H9 (cell line): ENCODE measurements at regions not wholly inside any gene's neighbourhood (a gene's known extent, or its start where the extent isn't known, plus 50 kb on each side); places are given as distances from the start of the nearest gene placed in this dataset.

Experiments
- DNase-seq: peaks from one replicate; pipeline ENCODE4 v3.0.0-alpha.2; 2017
- H2AFZ ChIP-seq: one replicate; pipeline ENCODE4 v1.6.1; 2013; ENCODE audit warnings: mild to moderate bottlenecking, low read length, control low read depth, moderate library complexity
- H2AK5ac ChIP-seq: 2 replicates; pipeline ENCODE4 v1.6.1; 2013; ENCODE audit warnings: low read length, control low read depth, mixed read lengths; ENCODE audit not compliant: insufficient read length
- H2BK120ac ChIP-seq: one replicate; pipeline ENCODE4 v1.6.1; 2013; ENCODE audit warnings: low read depth, mild to moderate bottlenecking, low read length, control low read depth, inconsistent platforms; ENCODE audit not compliant: poor library complexity, severe bottlenecking
- H2BK12ac ChIP-seq: 2 replicates; pipeline ENCODE4 v1.6.1; 2013; ENCODE audit warnings: low read length, control low read depth, mixed read lengths, low read depth; ENCODE audit not compliant: insufficient read length
- H2BK15ac ChIP-seq: 2 replicates; pipeline ENCODE4 v1.6.1; 2013; ENCODE audit warnings: low read depth, low read length, control low read depth
- H2BK20ac ChIP-seq: one replicate; pipeline ENCODE4 v1.6.1; 2013; ENCODE audit warnings: low read depth, mild to moderate bottlenecking, low read length, control low read depth, inconsistent platforms; ENCODE audit not compliant: poor library complexity, severe bottlenecking
- H2BK5ac ChIP-seq: 2 replicates; pipeline ENCODE4 v1.6.1; 2013; ENCODE audit warnings: low read length, control low read depth, mixed read lengths; ENCODE audit not compliant: insufficient read length
- H3K14ac ChIP-seq: 2 replicates; pipeline ENCODE4 v1.6.1; 2013; ENCODE audit warnings: low read length, control low read depth; ENCODE audit not compliant: insufficient read depth
- H3K18ac ChIP-seq: 2 replicates; pipeline ENCODE4 v1.6.1; 2013; ENCODE audit warnings: low read depth, mild to moderate bottlenecking, mixed read lengths, low read length, control low read depth; ENCODE audit not compliant: insufficient read length
- H3K23ac ChIP-seq: 2 replicates; pipeline ENCODE4 v1.6.1; 2013; ENCODE audit warnings: low read length, control low read depth, mixed read lengths, low read depth; ENCODE audit not compliant: insufficient read length
- H3K23me2 ChIP-seq: 2 replicates; pipeline ENCODE4 v1.6.1; 2013; ENCODE audit warnings: low read depth, mild to moderate bottlenecking, mixed read lengths, low read length, control low read depth; ENCODE audit not compliant: insufficient read length, poor library complexity, severe bottlenecking
- H3K27ac ChIP-seq: 2 replicates; pipeline ENCODE4 v1.5.1; 2013; ENCODE audit warnings: low read length, control low read depth, mixed read lengths, low read depth; ENCODE audit not compliant: insufficient read length
- H3K27me3 ChIP-seq: 2 replicates; pipeline ENCODE4 v1.6.1; 2013; ENCODE audit warnings: low read length, control low read depth, inconsistent platforms; ENCODE audit not compliant: insufficient read depth
- H3K4ac ChIP-seq: 2 replicates; pipeline ENCODE4 v1.6.1; 2013; ENCODE audit warnings: low read depth, mild to moderate bottlenecking, control low read depth, inconsistent platforms, low read length, moderate library complexity
- H3K4me1 ChIP-seq: 2 replicates; pipeline ENCODE4 v1.6.1; 2013; ENCODE audit warnings: low read length, control low read depth, inconsistent platforms; ENCODE audit not compliant: insufficient read depth
- H3K4me2 ChIP-seq: 2 replicates; pipeline ENCODE4 v1.6.1; 2013; ENCODE audit warnings: low read length, control low read depth, mixed read lengths; ENCODE audit not compliant: insufficient read length, insufficient read depth
- H3K56ac ChIP-seq: 2 replicates; pipeline ENCODE4 v1.6.1; 2013; ENCODE audit warnings: low read depth, mild to moderate bottlenecking, mixed read lengths, low read length, control low read depth; ENCODE audit not compliant: insufficient read length
- H3K79me1 ChIP-seq: 2 replicates; pipeline ENCODE4 v1.6.1; 2013; ENCODE audit warnings: low read depth, mild to moderate bottlenecking, moderate library complexity, low read length, control low read depth, inconsistent platforms; ENCODE audit not compliant: insufficient read depth, poor library complexity, severe bottlenecking
- H3K79me2 ChIP-seq: 2 replicates; pipeline ENCODE4 v1.6.1; 2013; ENCODE audit warnings: low read length, control low read depth, inconsistent platforms; ENCODE audit not compliant: insufficient read depth
- H3K9ac ChIP-seq: 2 replicates; pipeline ENCODE4 v1.6.1; 2013; ENCODE audit warnings: low read length, control low read depth, mixed read lengths; ENCODE audit not compliant: insufficient read length; ENCODE audit errors: extremely low read depth
- H3K9me3 ChIP-seq: one replicate; pipeline ENCODE4 v1.6.1; 2013; ENCODE audit warnings: low read depth, low read length, inconsistent platforms; ENCODE audit not compliant: control insufficient read depth
- H3T11ph ChIP-seq: one replicate; pipeline ENCODE4 v1.6.1; 2013; ENCODE audit warnings: mild to moderate bottlenecking, low read length, control low read depth, inconsistent platforms
- H4K20me1 ChIP-seq: one replicate; pipeline ENCODE4 v1.6.1; 2013; ENCODE audit not compliant: control insufficient read depth, insufficient read length, insufficient read depth
- H4K5ac ChIP-seq: 2 replicates; pipeline ENCODE4 v1.6.1; 2013; ENCODE audit warnings: low read depth, mild to moderate bottlenecking, mixed read lengths, low read length, control low read depth; ENCODE audit not compliant: insufficient read length
- H4K8ac ChIP-seq: replicated peaks from 2 replicates; pipeline ENCODE4 v1.6.1; 2013; ENCODE audit warnings: low read length, control low read depth, mixed read lengths, low read depth; ENCODE audit not compliant: insufficient read length
- H4K91ac ChIP-seq: 2 replicates; pipeline ENCODE4 v1.6.1; 2013; ENCODE audit warnings: low read depth, mild to moderate bottlenecking, moderate library complexity, mixed read lengths, low read length, control low read depth; ENCODE audit not compliant: insufficient read length
- H3K27ac Mint-ChIP-seq, 3 experiments: 2 replicates in 2 of 3; 3 replicates in 1 of 3; pipeline ENCODE4 v1.8.0; 2020 to 2021; ENCODE audit warnings: mixed read lengths in 3 of 3, mild to moderate bottlenecking in 1 of 3, moderate library complexity in 1 of 3
- H3K27me3 Mint-ChIP-seq: 2 replicates; pipeline ENCODE4 v1.8.0; 2021; ENCODE audit warnings: low read depth, mild to moderate bottlenecking, moderate library complexity, mixed read lengths
- H3K36me3 Mint-ChIP-seq, 3 experiments: 2 replicates in 2 of 3; 3 replicates in 1 of 3; pipeline ENCODE4 v1.8.0; 2020 to 2021; ENCODE audit warnings: low read depth in 3 of 3, mixed read lengths in 3 of 3; ENCODE audit not compliant: insufficient read depth in 1 of 3
- H3K4me1 Mint-ChIP-seq, 2 experiments: 2 replicates each; pipeline ENCODE4 v1.8.0; 2020; ENCODE audit warnings: mixed read lengths in 2 of 2
- H3K4me3 Mint-ChIP-seq, 2 experiments: 2 replicates in 1 of 2; 3 replicates in 1 of 2; pipeline ENCODE4 v1.8.0; 2020 to 2021; ENCODE audit warnings: mild to moderate bottlenecking in 2 of 2, mixed read lengths in 2 of 2, moderate library complexity in 1 of 2
- H3K9me3 Mint-ChIP-seq, 2 experiments: 2 replicates in 1 of 2; 3 replicates in 1 of 2; pipeline ENCODE4 v1.8.0; 2020; ENCODE audit warnings: mild to moderate bottlenecking in 2 of 2, mixed read lengths in 2 of 2, moderate library complexity in 1 of 2
- WGBS: extraction: QIAGEN DNeasy Blood & Tissue Kit; methylation state at CpG from one replicate; pipeline ENCODE4 v1.1.7; 2013; ENCODE audit warnings: missing lambda C conversion rate, low lambda C conversion rate, mixed read lengths; ENCODE audit not compliant: insufficient read length; ENCODE audit errors: extremely low coverage; 5-methylcytosine and 5-hydroxymethylcytosine counted together
- TF ChIP-seq, protein P1 (sequence below): fragments of 200-600 bp; sonication (generic); conservative IDR thresholded peaks from 3 replicates; pipeline ENCODE4 v1.8.0; 2021; ENCODE audit warnings: antibody characterized with exemption, mild to moderate bottlenecking

DNA sequence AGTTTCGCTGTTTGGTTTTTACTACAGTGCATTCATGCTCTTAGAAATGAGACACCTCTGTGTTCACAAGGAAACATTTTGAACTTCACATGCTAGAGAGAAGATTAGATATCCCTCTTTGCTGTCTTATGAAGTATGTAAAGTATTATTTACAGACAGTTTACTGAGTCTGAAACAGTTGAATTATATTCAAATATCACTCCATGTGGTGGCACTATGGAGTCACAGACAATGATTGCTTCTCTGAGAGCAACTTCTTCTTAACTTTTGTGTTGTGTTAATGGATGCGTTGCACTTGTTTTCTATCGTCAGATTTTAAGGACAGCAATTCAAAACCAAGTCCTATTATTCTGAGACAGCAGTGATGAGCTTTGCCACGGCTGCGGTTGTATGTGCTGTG lies 823.6 kb downstream of the GALR1 start:
- Histone ChIP-seq H3K4ac (no peak overlapping the region), H2AK5ac (no peak overlapping the region), H3K27me3 (no peaks in the 10 kb centered on the region), H2BK20ac (no peak overlapping the region), H3K56ac (no peak overlapping the region), H3K4me1 (no peaks in the 10 kb centered on the region), H4K20me1 (no peaks in the 10 kb centered on the region), H2BK5ac (no peak overlapping the region), H4K8ac (no peak overlapping the region), H3K79me2 (no peaks in the 10 kb centered on the region), H3K9ac (no peak overlapping the region), H3K79me1 (no peaks in the 10 kb centered on the region), H3K14ac (no peak overlapping the region), H2BK15ac (no peak overlapping the region), H2AFZ (no peak overlapping the region), H3K23me2 (no peaks in the 10 kb centered on the region), H3K18ac (no peak overlapping the region), H2BK12ac (no peak overlapping the region), H4K91ac (no peak overlapping the region), H3K27ac (no peak overlapping the region), H3K23ac (no peak overlapping the region), H3K4me2 (no peak overlapping the region), H3K9me3 (no peaks in the 10 kb centered on the region), H4K5ac (no peak overlapping the region), H3T11ph (no peak overlapping the region), H2BK120ac (no peak overlapping the region)
- Mint-ChIP-seq H3K27me3 (no peaks in the 10 kb centered on the region), H3K27ac (peak overlapping the region in 1 of 3 experiments; percentile 69; a peak in 1 of 7 replicates), H3K36me3 (no peaks in the 10 kb centered on the region), H3K9me3 (peaks cover 0 to 1% of the 10 kb centered on the region in 2 experiments; a peak in 2 of 5 replicates), H3K4me1 (peaks cover 22 to 26% of the 10 kb centered on the region in 2 experiments), H3K4me3 (no peak overlapping the region)
- TF ChIP-seq, protein P1, sequence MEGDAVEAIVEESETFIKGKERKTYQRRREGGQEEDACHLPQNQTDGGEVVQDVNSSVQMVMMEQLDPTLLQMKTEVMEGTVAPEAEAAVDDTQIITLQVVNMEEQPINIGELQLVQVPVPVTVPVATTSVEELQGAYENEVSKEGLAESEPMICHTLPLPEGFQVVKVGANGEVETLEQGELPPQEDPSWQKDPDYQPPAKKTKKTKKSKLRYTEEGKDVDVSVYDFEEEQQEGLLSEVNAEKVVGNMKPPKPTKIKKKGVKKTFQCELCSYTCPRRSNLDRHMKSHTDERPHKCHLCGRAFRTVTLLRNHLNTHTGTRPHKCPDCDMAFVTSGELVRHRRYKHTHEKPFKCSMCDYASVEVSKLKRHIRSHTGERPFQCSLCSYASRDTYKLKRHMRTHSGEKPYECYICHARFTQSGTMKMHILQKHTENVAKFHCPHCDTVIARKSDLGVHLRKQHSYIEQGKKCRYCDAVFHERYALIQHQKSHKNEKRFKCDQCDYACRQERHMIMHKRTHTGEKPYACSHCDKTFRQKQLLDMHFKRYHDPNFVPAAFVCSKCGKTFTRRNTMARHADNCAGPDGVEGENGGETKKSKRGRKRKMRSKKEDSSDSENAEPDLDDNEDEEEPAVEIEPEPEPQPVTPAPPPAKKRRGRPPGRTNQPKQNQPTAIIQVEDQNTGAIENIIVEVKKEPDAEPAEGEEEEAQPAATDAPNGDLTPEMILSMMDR = peak; percentile 37; the same call in 1 of the 3 replicates
- no CpG with 5 or more reads among the region's 5 CpGs for WGBS
- no peak for DNase-seq
